ENCODE measurements at regions not wholly inside any gene's neighbourhood (a gene's known extent, or its start where the extent isn't known, plus 50 kb on each side); places are given as distances from the start of the nearest gene placed in this dataset.

DNA sequence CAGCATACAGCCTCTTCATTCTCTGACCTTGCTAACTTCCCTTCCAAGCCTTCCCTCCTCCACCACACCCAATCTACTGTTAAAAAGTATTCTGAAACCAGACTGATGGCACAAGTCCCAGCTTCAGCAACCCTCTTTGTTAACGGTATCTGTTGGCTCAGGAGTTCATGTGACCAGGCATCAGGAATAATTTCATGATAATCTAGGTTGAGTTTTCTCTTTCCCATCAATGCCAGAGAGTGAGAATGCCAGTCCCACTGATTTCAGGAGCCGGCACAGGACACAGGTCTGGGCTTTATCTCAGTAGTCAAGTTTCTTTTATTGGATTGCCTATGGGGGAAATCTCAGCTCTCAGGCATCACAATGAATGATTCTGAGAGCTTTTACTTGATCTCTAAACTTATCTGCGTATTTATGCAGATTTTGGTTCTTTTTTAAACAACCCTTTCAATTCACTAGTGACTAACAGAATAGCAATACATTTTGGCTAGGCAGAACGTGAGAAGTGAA is 231.0 kb upstream of the LYZL1 start:
- no peak overlapping the region for H3K4me3 ChIP-seq (replicated peaks; ENCODE audit: low read depth, low read length)
- no peak for DNase-seq (ENCODE audit: extremely low read depth, insufficient read length)
- H3K27me3 ChIP-seq (replicated peaks; ENCODE audit: control insufficient read depth, insufficient read depth, low read length) = no peaks in the 10 kb centered on the region
- TF ChIP-seq, protein P1, sequence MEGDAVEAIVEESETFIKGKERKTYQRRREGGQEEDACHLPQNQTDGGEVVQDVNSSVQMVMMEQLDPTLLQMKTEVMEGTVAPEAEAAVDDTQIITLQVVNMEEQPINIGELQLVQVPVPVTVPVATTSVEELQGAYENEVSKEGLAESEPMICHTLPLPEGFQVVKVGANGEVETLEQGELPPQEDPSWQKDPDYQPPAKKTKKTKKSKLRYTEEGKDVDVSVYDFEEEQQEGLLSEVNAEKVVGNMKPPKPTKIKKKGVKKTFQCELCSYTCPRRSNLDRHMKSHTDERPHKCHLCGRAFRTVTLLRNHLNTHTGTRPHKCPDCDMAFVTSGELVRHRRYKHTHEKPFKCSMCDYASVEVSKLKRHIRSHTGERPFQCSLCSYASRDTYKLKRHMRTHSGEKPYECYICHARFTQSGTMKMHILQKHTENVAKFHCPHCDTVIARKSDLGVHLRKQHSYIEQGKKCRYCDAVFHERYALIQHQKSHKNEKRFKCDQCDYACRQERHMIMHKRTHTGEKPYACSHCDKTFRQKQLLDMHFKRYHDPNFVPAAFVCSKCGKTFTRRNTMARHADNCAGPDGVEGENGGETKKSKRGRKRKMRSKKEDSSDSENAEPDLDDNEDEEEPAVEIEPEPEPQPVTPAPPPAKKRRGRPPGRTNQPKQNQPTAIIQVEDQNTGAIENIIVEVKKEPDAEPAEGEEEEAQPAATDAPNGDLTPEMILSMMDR (IDR thresholded peaks at IDR 0.05; ENCODE audit: insufficient read depth, low read length, poor library complexity, severe bottlenecking) = no peak
- no peaks in the 10 kb centered on the region for H3K36me3 ChIP-seq (ENCODE audit: control insufficient read depth, insufficient read depth, low read length)

DNA sequence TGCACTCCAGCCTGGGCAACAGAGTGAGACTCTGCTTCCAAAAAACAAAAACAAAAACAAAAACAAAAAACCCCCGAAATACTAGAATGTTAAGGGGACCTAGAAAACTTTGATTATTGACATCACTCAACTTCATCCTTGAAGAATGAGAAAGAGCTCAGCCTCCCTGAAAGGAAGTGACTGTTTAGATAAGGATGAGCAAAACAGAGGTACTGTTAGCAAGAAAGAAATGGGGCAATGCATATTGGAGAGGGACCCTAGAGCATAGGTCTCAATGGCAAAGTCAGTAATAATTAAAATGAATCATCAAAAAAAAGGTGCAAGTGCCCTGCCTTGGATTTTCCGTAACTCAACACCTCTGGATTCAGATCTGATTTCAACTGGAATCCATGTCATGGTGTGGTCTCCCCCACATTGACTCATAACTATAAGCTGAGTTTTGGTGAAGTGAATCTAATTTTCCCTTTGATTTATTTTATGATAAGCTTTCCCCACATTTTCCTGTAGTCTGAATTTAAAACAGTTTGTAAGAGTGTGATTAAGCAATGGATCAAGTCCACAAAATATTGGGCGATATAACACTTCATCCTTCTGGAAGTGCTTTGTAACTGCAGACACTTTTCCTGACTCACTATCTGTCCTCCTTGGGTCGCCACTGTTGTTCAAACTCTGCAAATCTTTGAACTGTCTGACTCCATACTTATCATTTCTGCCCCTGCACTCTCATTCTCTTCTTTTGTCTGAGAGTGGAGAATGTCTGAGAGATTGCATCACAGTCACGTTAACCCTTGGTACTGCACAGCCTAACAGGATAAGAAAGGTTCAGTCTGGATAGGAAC is 224.8 kb upstream of the LYZL1 start:
- TF ChIP-seq, protein P1 (IDR thresholded peaks at IDR 0.05; ENCODE audit: insufficient read depth, low read length, poor library complexity, severe bottlenecking) = no peak
- no peak overlapping the region for H3K4me3 ChIP-seq (replicated peaks; ENCODE audit: low read depth, low read length)
- H3K36me3 ChIP-seq (ENCODE audit: control insufficient read depth, insufficient read depth, low read length) = no peaks in the 10 kb centered on the region
- DNase-seq (ENCODE audit: extremely low read depth, insufficient read length) = no peak
- no peaks in the 10 kb centered on the region; the same call in 1 of the 2 replicates for H3K27me3 ChIP-seq (replicated peaks; ENCODE audit: control insufficient read depth, insufficient read depth, low read length)

DNA sequence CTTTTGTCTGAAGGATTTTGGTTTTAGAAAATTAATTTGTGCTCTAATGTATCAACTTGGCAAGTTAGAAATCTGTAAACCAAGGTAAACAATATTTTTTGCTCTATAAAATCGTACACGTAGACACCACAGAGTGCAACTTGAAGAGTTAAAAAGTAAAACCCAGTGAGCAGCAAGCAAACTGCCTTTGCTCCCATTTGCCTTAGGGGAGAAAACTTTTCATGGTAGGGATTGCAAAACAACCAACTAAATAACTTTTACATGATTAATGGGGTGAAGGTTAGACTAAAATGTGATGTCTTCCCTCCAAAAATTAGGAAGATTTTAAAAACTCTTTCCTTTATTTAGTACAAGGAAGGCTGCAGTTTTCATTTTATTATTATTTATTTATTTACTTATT is 224.2 kb upstream of the LYZL1 start:
- no peaks in the 10 kb centered on the region; the same call in 1 of the 2 replicates for H3K27me3 ChIP-seq (replicated peaks; ENCODE audit: control insufficient read depth, insufficient read depth, low read length)
- TF ChIP-seq, protein P1 (IDR thresholded peaks at IDR 0.05; ENCODE audit: insufficient read depth, low read length, poor library complexity, severe bottlenecking) = no peak
- no peaks in the 10 kb centered on the region for H3K36me3 ChIP-seq (ENCODE audit: control insufficient read depth, insufficient read depth, low read length)
- no peak overlapping the region for H3K4me3 ChIP-seq (replicated peaks; ENCODE audit: low read depth, low read length)
- no peak for DNase-seq (ENCODE audit: extremely low read depth, insufficient read length)

DNA sequence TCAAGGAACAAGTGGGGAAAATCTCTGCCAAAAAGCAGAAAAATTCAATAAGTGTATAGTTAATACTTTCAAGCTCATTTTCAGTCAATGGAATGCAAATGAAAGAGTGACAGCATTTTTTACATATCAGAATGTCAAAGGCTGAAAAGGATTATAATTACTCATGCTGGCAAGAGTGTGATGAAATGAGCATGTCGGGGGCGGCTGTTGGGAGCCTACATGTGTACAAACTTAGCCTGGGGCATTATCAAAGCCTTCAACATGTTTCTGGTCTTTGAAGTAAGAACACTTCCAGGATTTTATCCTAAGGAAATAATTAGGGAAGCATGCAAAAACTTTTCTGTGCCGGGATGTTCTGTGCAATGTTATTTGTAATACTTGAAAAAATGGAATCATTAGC is 221.7 kb upstream of the LYZL1 start:
- Histone ChIP-seq H3K27me3 (replicated peaks; ENCODE audit: control insufficient read depth, insufficient read depth, low read length) (no peaks in the 10 kb centered on the region; the same call in 1 of the 2 replicates), H3K36me3 (ENCODE audit: control insufficient read depth, insufficient read depth, low read length) (no peaks in the 10 kb centered on the region), H3K4me3 (replicated peaks; ENCODE audit: low read depth, low read length) (no peak overlapping the region)
- no peak for DNase-seq (ENCODE audit: extremely low read depth, insufficient read length)
- TF ChIP-seq, protein P1 (IDR thresholded peaks at IDR 0.05; ENCODE audit: insufficient read depth, low read length, poor library complexity, severe bottlenecking) = no peak

DNA sequence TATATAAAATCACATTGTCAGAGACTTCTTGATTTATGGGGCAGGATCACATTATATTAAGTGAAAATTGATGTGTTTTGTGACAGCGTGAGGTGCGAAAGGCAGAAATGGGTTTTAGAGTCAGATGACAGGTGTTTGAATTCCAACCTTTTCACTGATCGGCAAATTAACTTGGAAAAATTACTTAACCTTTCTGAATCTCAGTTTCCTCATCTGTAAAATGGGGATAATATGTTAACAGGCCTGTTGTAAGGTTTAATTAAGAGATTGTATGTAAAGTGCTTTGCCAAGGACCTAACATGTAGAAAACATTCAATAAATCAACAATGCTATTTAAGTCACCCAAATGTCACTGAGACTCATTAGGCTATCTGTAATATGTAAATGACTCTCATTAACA is 221.2 kb upstream of the LYZL1 start:
- DNase-seq (ENCODE audit: extremely low read depth, insufficient read length) = no peak
- TF ChIP-seq, protein P1 (IDR thresholded peaks at IDR 0.05; ENCODE audit: insufficient read depth, low read length, poor library complexity, severe bottlenecking) = no peak

More for the DNA sequence above, 221.2 kb upstream of the LYZL1 start:
- Histone ChIP-seq H3K4me3 (replicated peaks; ENCODE audit: low read depth, low read length) (no peak overlapping the region), H3K36me3 (ENCODE audit: control insufficient read depth, insufficient read depth, low read length) (no peaks in the 10 kb centered on the region), H3K27me3 (replicated peaks; ENCODE audit: control insufficient read depth, insufficient read depth, low read length) (no peaks in the 10 kb centered on the region; the same call in 1 of the 2 replicates)

Measured in GM06990 (cell line).